Fibroblast of gingiva (primary cell): ENCODE measurements at regions not wholly inside any gene's neighbourhood (a gene's known extent, or its start where the extent isn't known, plus 50 kb on each side); places are given as distances from the start of the nearest gene placed in this dataset.
"Not testable (repeated sequence)": the region's sequence is repeated elsewhere in the genome, so short reads cannot be mapped to it uniquely, and the experiment has no call there.

Experiments
- DNase-seq: peaks from one replicate; pipeline ENCODE4 v3.0.0-alpha.2; 2011; ENCODE audit warnings: low read depth

GRCh38 chr15:70248116-70249025 lies 150.7 kb upstream of the TLE3 start:
- no peak for DNase-seq

DNA sequence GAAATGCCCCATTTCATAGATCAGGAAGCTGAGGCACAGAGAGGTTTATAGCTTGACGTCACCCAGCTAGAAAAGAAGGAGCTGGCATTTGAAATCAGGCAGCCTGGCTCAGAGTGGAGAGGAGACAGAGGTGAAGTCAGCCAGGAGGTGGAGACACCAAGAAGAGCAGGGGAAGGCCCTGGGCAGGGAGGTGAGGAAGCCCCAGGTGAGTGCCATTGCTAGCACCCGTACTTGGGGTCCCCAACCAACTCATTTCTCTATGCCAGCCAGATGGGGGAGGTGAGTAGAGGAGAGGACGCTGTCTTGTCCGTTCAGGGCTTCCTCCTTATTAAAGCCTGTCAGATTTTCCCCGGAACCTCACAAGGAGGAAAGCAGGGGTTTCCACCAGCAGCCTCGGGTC lies 149.6 kb upstream of the TLE3 start:
- no peak for DNase-seq

DNA sequence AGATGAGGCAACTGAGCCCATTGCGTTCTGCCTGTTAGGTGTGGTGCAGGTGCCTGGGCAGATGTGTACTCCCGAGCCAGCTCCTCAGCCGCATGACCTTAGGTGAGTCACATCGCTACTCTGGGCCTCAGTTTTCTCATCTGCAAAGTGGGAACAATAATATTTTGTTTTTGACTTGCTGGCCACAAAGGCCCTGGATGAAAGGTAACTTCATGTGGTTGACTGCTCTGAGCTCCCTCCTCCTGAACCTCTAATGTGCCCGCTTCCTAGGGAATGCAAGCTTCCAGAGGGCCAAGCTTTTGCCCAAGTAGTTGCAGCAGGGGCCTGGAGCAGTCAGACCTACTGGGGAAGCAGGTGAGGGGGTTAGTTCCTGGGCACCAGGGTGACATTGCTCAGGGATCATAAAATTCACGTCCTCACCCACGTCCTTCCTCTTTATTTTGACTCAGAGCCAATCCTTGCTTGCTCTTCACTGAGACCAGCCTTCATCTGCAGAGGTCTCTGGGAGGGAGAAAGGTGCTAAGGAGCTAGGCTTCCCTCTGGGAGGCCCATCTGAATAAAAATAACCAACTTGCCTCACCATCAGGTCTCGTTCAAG lies 149.0 kb upstream of the TLE3 start:
- no peak for DNase-seq

- DNase-seq: no peak
Measured at GRCh38 chr15:70245932-70246622, 148.4 kb upstream of the TLE3 start.

DNA sequence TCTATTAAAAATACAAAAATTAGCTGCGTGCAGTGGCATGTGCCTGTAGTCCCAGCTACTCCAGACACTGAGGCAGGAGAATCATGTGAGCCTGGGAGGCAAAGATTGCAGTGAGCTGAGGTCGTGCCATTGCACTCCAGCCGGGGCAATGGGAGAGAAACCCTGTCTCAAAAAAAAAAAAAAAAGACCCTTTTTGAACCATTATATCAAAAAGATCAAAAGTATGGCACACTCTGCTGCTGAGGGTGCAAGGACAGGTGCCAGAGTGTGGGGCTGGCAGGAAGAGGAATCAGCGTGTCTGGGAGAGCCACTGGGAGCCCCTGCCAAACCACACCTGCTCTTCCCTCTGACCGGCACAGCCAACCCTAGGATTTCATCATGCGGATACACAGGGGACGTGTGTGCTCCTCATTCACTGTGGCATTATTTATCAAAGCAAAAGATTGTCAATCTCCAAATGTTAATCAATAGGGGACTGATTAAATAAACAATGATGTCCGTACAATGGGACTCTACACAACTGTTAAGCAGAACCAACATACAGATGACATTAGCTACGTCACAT lies 147.3 kb upstream of the TLE3 start:
- DNase-seq: no peak

DNA sequence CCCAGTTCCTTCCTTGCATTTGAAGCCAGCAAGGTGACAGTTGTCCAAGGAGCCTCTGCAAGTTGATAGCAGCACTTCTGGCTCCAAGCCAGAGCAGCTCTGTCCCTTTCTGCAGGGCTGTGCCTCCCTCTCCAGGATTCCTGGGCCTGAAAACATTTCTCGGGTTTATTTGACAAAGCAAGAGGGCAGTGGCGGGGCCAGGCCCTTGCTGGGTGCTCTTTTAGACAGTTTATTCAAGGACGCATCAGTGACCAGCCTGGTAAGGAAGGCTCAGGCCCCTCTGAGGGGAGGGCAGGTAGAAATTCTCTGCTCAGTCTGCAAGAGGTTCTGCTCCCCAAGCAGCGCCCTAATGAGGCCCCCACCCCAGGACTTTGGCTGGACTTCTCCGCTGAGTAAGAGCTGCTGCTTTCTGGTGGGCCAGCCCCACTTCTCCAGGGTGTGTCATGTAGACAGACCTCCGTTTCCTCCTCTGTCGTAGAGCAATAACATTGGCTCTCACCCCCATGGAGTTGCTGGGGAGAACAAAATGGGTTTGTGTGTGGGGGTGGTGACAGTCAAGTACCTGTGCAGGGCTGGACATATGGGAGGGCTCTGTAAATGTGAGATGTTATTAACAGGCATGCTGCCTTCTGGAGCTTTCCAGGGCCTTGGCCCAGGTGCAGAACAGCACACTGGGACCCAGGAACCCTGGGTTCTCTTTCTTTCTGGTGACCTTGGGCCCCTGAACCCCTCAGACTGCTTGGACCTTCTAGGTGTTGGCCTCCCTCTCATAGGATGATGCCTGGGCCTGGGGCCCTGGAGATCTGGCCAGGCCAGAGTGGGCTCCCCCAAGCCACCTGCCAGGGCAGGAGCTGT lies 146.2 kb upstream of the TLE3 start:
- DNase-seq: no peak

- DNase-seq: no peak
Measured at GRCh38 chr15:70242951-70243685, 145.4 kb upstream of the TLE3 start.

DNA sequence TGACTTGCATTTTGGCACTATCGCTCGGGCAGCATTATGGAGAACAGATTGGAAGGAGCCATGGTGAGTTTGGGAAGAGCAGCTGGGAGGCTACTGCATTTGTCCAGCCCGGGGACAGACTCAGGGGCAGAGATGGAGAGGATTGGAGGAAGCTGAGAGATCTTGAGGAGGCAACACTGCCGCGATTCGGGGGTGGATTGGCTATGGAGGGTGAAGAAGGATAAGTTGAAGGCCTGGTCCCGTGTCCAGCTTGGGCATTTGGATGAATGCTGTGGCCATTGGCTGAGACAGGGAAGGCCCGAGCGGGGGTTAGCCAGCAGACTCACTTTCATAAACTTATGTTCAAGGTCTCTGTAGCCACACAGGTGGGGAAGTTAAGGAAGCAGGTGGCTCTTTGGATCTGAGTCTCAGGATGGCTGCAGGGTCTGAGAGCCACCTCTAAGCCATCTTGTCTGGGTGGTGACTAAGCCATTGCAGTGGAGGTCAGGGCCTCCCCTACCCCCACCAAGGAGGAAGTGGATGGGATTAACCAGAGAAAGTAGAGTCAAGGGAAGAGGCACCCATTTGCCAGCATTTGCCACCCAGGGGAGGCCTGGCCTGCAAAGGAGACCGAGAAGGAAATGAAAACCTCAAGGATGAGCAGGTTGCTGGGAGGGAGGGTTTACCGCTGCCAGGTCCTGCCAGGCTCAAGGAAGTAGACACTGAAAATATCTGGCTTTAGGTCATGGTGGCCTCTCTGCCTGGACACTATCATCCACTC lies 144.0 kb upstream of the TLE3 start:
- DNase-seq: no peak

DNA sequence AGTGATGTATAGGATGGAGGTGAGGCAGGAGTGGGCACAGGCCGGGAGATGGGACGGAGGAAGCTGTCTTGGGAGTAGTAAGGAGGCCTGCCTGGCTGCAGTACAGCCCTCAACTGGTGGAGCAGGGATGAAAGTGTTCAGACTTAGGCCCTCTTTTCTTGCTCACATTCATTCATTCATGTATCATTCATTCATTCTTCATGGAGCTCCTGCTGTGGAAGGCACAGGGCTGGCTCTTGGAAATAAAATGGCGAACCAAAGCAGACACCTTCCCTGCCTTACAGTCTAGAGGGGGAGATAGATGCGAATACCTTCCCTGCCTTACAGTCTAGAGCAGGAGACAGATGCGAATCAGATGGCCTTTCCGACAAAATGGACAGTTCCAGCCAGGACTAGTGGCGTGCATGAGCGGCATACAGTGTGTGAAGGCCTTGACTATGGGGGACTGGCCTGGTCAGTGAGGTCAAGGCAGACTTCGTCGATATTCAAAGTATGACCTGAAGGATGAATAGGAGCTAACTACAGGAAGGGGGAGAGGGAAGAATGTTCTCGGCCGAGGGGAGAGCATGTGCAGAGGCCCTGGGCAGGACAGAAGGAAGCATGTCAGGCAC lies 143.2 kb upstream of the TLE3 start:
- DNase-seq: no peak

DNA sequence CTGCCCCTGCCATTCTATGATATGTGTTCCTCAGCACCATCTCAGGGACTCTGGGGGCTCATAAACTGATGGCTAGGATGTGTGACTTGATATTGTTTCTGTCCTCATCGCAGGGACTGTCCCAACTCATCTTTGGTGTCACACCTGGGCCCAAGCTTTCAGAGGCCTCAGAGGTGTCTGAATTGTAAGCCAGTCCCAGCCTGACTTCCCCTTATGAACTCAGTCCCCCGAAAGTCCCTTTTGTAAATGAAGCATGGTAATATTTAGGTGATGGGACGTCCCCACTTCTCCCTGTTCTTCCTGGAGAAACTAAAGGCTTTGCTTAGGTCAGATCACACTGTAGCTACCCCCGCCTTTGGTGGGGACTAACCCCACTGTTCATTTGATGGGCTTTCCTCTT lies 142.4 kb upstream of the TLE3 start:
- no peak for DNase-seq

DNA sequence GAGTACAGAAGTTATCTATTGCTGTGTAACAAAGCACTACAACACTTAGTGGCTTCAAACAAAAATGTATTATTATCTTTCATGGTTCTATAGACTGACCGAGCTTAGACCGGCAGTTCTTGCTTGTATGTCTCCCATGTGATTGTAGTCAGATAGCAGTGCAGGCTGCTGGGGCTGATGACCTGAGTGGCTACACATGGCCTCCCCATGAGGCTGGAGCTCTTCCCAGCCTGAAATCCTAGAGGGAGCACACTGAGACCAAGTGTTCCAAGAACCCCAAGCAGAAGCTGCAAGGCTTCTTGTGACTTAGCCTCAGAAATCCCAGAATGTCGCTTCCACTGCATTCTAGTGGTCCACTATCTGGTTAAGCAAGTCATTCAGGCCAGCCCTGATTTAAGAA lies 141.2 kb upstream of the TLE3 start:
- DNase-seq: no peak

DNA sequence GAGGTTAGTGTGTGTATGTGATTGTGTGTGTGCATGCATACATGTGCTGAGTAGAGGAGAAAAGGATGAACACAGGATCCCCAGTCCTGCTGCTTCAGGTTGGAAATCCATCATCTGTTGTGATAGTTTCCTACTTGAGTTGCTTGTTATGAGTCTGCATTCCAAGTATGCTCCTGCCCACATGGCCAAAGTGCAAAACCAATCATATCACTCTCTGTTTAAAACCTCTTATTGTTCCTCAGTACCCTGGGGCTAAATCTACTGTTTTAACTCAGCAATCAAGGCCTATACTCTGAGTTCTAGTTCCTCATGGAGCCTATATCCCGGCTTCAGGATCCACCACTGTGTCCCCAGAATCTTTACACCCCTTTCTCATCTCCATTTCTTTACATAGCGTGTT lies 139.9 kb upstream of the TLE3 start:
- DNase-seq: no peak

GRCh38 chr15:70236341-70237086 lies 138.8 kb upstream of the TLE3 start:
- DNase-seq: no peak

DNA sequence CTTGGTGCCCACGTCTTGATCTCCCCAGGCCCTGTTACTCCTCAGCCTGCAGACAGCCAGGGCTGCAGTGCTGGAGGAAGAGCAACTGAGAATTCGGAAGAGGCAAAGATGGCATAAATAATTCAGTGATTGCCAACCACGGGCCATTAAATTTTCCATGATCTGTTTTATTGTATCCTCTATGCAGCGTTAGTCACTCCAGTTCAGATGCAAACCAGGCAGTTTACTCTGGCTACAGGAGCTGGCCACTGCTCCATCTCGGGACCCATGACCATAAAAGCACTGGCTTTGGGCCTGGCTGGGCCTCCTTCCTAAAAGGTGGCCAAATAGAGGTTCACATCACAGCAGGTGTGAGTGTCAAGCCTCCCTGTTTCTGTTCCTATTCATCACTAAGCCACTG lies 137.6 kb upstream of the TLE3 start:
- DNase-seq: no peak

DNA sequence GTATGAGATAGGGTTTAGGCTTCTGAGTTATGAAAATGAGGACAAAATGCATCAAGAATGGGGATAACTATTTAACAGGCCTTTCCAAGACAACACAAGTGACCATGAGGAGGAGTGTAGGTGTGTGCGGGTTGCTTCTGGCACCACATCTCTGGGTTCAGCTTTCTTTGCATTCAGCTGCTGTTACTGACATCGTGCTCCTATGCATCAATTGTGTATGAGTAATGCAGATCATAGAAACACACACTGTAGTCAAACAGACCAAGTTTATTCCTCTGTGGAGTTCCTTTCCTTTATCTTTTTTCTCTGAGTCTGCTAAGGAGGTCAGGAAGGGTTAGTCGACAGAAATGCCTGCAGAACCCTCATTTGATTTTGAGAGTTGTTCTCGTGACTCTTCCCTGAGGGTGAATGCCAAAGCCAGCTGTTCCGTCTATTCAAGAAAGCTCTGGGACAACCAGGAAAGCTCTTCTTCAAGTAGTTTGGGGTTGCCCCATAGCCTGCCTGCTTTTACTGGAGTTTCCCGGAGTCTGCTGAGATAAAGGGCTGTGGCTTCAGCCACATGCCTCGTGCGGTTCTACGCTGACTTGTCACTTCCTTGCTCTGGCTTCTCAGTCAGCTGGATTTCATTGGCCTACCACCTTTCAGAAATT lies 136.7 kb upstream of the TLE3 start:
- DNase-seq: peak; percentile 71

GRCh38 chr15:70231484-70231883 lies 133.8 kb upstream of the TLE3 start:
- no peak for DNase-seq

- DNase-seq: not testable (repeated sequence)
Measured at GRCh38 chr15:70227918-70228317, 130.2 kb upstream of the TLE3 start.

DNA sequence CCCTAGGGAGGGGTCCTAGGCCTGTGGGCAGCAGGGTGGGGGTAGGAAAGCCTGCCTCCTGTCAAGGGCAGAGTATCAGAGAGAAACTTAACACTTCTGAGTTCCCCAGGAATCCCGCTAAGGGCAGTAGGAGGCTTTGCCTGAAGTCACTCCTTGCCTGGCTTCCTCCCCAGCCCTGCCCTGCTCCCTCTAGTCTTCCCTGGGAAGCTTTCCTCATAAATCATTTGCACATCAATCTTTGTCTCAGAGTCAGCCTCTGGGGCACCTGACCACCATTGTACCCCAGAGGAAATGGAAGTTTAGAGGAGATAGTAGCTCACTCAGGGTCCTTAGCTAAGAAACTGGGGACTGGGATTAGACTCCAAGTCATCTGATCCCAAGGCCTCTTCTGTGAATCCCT lies 129.4 kb upstream of the TLE3 start:
- DNase-seq: no peak
